ENCODE measurements at regions not wholly inside any gene's neighbourhood (a gene's known extent, or its start where the extent isn't known, plus 50 kb on each side); places are given as distances from the start of the nearest gene placed in this dataset.

DNA sequence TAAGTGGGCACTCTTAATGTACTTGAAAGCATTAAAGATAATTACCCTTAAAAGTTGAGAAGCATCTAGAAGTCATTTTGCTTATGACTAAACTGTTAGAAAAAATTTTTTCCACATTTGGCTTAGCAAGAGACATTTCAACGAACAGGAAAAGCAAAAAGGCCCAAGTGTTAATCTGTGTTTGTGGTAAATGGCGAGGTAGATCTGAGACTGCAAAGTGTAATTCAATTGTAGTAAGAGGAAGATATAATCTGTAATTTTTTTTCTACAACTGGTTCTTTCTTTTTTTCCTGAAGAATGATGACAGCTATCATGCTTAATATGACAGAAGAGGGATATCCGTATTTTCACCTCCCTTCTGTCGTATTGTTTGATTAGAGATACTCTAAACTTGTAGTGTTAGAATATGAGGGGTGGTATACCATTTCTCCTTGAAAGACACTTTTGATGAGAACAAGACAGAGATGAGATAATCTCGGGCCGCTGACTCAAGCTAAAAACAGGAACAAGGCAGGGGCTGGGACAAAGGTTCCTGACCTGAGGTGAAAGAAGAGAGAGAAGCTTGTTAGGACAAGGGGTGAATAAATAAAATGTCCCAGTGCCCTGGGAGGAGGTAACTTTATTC lies 459.3 kb upstream of the ZNF608 start:
- WGBS (ENCODE audit: low lambda C conversion rate), result 14% methylated on average over 6 of the region's 6 CpGs
- Histone ChIP-seq H3K27me3 (ENCODE audit: control insufficient read depth in 1 of 2, insufficient read depth in 2 of 2, low read length in 2 of 2) (no peaks in the 10 kb centered on the region), H3K79me2 (ENCODE audit: insufficient read depth, low read length) (no peaks in the 10 kb centered on the region), H3K36me3 (replicated peaks in 1 of 2; ENCODE audit: control insufficient read depth in 1 of 2, insufficient read depth in 2 of 2, low read length in 2 of 2) (no peaks in the 10 kb centered on the region), H2AFZ (ENCODE audit: low read length) (no peak overlapping the region), H3K4me1 (ENCODE audit: insufficient read depth, low read length) (no peaks in the 10 kb centered on the region), H3K27ac (ENCODE audit: extremely low read length, insufficient read depth, low read length) (no peak overlapping the region), H4K20me1 (ENCODE audit: insufficient read depth, low read length) (no peaks in the 10 kb centered on the region), H3K4me2 (ENCODE audit: low read depth, low read length) (no peak overlapping the region), H3K4me3 (replicated peaks in 1 of 3; ENCODE audit: insufficient read depth in 1 of 3, low read depth in 2 of 3, low read length in 3 of 3) (no peak overlapping the region), H3K9ac (ENCODE audit: insufficient read depth, low read depth, low read length) (no peak overlapping the region), H3K9me3 (ENCODE audit: low read length) (no peaks in the 10 kb centered on the region)
- FAIRE-seq (no peak), ATAC-seq (no peak), DNase-seq (ENCODE audit: low spot score) (no peak)
- in situ Hi-C loops (cut with HindIII; ENCODE audit: extremely low pct_ligation_motif_present, low pct_unique_long_range_greater_than_20kb), result no loop called here
- no peak for TF ChIP-seq CHCHD3 (CRISPR knock-in tag; IDR thresholded peaks at IDR 0.05)
- TF ChIP-seq NCOA1 (CRISPR knock-in tag; IDR thresholded peaks at IDR 0.05), result no peak
- TF ChIP-seq MAFF (IDR thresholded peaks at IDR 0.05; ENCODE audit: low read depth, low read length), result no peak
- TF ChIP-seq, protein P1, sequence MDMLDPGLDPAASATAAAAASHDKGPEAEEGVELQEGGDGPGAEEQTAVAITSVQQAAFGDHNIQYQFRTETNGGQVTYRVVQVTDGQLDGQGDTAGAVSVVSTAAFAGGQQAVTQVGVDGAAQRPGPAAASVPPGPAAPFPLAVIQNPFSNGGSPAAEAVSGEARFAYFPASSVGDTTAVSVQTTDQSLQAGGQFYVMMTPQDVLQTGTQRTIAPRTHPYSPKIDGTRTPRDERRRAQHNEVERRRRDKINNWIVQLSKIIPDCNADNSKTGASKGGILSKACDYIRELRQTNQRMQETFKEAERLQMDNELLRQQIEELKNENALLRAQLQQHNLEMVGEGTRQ (IDR thresholded peaks at IDR 0.05; ENCODE audit: low read depth, low read length), result no peak
- TF ChIP-seq, protein P1 (CRISPR knock-in tag; IDR thresholded peaks at IDR 0.05; ENCODE audit: borderline replicate concordance), result no peak
- TF ChIP-seq, protein P2, sequence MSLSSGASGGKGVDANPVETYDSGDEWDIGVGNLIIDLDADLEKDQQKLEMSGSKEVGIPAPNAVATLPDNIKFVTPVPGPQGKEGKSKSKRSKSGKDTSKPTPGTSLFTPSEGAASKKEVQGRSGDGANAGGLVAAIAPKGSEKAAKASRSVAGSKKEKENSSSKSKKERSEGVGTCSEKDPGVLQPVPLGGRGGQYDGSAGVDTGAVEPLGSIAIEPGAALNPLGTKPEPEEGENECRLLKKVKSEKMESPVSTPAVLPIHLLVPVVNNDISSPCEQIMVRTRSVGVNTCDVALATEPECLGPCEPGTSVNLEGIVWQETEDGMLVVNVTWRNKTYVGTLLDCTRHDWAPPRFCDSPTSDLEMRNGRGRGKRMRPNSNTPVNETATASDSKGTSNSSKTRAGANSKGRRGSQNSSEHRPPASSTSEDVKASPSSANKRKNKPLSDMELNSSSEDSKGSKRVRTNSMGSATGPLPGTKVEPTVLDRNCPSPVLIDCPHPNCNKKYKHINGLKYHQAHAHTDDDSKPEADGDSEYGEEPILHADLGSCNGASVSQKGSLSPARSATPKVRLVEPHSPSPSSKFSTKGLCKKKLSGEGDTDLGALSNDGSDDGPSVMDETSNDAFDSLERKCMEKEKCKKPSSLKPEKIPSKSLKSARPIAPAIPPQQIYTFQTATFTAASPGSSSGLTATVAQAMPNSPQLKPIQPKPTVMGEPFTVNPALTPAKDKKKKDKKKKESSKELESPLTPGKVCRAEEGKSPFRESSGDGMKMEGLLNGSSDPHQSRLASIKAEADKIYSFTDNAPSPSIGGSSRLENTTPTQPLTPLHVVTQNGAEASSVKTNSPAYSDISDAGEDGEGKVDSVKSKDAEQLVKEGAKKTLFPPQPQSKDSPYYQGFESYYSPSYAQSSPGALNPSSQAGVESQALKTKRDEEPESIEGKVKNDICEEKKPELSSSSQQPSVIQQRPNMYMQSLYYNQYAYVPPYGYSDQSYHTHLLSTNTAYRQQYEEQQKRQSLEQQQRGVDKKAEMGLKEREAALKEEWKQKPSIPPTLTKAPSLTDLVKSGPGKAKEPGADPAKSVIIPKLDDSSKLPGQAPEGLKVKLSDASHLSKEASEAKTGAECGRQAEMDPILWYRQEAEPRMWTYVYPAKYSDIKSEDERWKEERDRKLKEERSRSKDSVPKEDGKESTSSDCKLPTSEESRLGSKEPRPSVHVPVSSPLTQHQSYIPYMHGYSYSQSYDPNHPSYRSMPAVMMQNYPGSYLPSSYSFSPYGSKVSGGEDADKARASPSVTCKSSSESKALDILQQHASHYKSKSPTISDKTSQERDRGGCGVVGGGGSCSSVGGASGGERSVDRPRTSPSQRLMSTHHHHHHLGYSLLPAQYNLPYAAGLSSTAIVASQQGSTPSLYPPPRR (CRISPR knock-in tag; IDR thresholded peaks at IDR 0.05; ENCODE audit: borderline replicate concordance), result no peak
- TF ChIP-seq IKZF4 (CRISPR knock-in tag; IDR thresholded peaks at IDR 0.05; ENCODE audit: borderline replicate concordance, low read depth, not compliant biosample characterization), result no peak
- no peak for TF ChIP-seq ZEB1 (IDR thresholded peaks at IDR 0.05; ENCODE audit: insufficient replicate concordance, low read depth)
- TF ChIP-seq, protein P3, sequence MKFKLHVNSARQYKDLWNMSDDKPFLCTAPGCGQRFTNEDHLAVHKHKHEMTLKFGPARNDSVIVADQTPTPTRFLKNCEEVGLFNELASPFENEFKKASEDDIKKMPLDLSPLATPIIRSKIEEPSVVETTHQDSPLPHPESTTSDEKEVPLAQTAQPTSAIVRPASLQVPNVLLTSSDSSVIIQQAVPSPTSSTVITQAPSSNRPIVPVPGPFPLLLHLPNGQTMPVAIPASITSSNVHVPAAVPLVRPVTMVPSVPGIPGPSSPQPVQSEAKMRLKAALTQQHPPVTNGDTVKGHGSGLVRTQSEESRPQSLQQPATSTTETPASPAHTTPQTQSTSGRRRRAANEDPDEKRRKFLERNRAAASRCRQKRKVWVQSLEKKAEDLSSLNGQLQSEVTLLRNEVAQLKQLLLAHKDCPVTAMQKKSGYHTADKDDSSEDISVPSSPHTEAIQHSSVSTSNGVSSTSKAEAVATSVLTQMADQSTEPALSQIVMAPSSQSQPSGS (CRISPR knock-in tag; IDR thresholded peaks at IDR 0.05), result no peak
- TF ChIP-seq, protein P4, sequence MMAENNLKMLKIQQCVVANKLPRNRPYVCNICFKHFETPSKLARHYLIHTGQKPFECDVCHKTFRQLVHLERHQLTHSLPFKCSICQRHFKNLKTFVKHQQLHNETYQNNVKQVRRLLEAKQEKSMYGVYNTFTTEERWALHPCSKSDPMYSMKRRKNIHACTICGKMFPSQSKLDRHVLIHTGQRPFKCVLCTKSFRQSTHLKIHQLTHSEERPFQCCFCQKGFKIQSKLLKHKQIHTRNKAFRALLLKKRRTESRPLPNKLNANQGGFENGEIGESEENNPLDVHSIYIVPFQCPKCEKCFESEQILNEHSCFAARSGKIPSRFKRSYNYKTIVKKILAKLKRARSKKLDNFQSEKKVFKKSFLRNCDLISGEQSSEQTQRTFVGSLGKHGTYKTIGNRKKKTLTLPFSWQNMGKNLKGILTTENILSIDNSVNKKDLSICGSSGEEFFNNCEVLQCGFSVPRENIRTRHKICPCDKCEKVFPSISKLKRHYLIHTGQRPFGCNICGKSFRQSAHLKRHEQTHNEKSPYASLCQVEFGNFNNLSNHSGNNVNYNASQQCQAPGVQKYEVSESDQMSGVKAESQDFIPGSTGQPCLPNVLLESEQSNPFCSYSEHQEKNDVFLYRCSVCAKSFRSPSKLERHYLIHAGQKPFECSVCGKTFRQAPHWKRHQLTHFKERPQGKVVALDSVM (CRISPR knock-in tag; IDR thresholded peaks at IDR 0.05), result no peak
- TF ChIP-seq XRCC5 (optimal IDR thresholded peaks at IDR 0.05; ENCODE audit: low read length), result no peak
- TF ChIP-seq NR2C2 (CRISPR knock-in tag; IDR thresholded peaks at IDR 0.05; ENCODE audit: borderline replicate concordance), result no peak
- TF ChIP-seq RCOR2 (CRISPR knock-in tag; IDR thresholded peaks at IDR 0.05), result no peak
- intact Hi-C loops (cut with micrococcal nuclease; ENCODE audit: unreplicated experiment), result no loop called here
- CTCF ChIA-PET (ENCODE audit: low intra/inter-chr PET ratio, low total read pairs), result no interaction called here
- BruUV-seq (replicated peaks), result no TSS peak
- POLR2A ChIA-PET, result no interaction called here

All from HepG2 (cell line).